ENCODE measurements at regions not wholly inside any gene's neighbourhood (a gene's known extent, or its start where the extent isn't known, plus 50 kb on each side); places are given as distances from the start of the nearest gene placed in this dataset.
"Not testable (repeated sequence)": the region's sequence is repeated elsewhere in the genome, so short reads cannot be mapped to it uniquely, and the experiment has no call there.

DNA sequence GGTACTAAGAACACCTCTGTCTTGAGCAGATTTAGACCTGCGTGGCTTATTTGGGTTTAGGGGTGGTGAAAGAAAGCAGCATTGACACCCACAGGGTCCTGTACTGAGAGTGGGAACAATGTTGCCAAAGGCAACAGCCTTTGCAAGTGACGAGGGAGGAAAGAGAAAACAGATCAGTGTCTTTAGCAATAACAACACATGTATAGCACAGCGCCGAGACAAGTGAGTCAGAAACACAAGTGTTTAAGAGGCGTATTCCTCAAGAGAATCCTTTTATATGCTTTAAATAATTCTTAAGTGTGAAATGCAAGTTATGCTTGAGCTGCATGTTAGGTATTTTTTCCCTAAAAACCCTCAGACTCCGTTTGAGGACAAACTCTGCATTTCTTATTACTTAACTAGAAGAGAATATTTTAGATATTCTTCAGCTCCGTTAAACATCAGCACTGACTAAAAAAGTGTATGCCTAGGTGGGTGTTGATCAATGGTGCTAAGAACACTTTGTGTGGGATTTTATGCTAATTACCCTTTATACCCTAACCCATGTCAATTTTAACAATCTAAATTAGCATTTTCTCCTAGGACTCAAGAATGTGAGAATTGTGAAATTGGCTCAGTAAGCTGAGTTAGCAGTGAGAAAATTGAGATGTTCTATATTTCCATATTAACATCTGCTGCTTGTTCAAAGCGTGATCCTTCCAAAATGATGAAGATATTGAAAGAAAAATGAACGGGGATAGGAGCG is 1095.4 kb upstream of the CELF2 start:
- DNase-seq (ENCODE audit: low read depth): no peak

DNA sequence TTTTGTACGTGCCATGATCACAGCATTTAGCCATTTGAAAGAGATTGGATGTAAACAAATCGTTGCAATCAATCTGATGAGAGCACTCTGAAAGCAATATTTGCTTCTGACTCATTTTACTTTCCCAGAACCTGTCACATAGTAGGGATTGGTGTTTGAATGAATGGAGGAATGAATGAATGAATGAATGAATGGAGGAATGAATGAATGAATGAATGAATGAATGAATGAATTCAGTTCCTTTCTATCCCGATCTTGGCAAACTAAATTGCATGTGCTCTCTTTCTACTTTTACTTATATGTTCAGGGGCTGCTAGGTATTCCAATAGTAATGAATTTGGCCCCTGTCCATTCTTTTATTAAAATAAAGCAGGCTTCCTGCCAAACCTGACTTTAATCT is 1091.7 kb upstream of the CELF2 start:
- DNase-seq (ENCODE audit: low read depth): no peak

DNA sequence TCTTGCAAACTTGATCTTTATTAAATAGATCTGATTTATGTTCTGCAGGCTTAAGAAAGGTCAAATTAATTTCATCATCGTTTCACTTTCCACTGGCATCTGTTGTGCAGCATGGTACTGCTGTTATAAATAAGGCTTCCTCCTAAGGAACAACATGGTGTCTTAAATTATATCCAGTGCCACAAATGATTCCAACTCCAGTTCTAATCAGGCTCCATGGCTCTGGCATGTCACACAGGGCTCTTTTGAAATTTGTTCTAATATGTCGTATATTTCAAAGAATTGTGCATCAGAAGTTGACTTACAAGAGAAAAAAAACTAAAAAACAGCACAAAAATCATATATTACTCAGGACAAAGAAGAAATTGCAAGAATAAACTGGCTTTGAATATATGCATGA is 1090.8 kb upstream of the CELF2 start:
- DNase-seq (ENCODE audit: low read depth): no peak

DNA sequence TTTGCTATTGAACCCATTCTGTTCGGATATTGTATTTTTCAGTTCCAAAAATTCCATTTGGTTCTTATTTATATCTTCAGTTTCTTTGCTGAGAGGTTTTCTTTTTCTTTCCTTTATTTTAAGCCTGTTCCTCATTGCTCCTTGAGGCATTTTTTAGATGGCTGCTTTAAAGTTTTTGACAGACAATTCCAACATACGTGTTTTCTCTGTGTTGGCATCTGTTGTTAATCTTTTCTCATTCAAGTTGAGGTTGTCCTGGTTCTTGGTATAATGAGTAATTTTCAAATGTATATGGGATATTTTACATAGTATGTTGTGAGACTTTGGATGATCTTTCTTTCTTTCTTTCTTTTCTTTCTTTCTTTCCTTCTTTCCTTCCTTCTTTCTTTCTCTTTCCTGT is 1078.0 kb upstream of the CELF2 start:
- DNase-seq (ENCODE audit: low read depth): no peak

DNA sequence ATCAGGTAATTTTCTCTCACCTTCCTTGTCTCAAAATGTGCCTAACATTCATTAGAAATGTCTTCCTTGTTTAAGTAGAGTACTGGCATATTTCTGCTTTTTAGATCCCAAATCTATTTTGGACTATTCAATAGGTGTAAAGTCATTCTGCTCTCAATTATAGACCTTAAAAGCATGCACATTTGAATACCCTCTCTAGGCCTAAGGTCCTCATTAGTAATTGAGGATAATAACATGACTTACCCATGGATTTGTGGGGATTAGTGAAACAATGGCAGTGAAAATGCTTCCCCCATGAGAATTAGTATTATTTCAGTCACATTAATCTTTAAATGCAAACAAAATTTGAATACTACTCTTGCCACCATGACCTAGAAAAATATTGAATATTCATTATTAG is 1073.0 kb upstream of the CELF2 start:
- DNase-seq (ENCODE audit: low read depth): no peak

DNA sequence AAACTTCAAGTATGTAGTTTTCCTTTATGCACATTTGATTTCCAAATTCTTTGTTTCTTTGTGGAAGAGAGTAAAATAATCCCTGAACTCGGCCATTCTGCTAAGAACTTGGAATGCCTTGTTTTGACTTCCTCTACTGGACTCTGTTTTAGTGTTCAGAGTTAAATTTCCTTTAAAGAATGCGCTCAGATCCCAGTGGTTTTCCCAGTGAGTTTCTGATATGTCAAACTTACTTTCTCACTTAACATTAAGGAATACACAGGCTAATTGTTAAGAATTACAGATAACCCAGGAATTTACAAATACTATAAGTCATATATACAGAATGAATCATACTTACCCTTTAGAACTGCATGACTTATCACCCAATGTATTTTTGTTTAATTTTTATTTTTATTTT is 1067.6 kb upstream of the CELF2 start:
- no peak for DNase-seq (ENCODE audit: low read depth)

DNA sequence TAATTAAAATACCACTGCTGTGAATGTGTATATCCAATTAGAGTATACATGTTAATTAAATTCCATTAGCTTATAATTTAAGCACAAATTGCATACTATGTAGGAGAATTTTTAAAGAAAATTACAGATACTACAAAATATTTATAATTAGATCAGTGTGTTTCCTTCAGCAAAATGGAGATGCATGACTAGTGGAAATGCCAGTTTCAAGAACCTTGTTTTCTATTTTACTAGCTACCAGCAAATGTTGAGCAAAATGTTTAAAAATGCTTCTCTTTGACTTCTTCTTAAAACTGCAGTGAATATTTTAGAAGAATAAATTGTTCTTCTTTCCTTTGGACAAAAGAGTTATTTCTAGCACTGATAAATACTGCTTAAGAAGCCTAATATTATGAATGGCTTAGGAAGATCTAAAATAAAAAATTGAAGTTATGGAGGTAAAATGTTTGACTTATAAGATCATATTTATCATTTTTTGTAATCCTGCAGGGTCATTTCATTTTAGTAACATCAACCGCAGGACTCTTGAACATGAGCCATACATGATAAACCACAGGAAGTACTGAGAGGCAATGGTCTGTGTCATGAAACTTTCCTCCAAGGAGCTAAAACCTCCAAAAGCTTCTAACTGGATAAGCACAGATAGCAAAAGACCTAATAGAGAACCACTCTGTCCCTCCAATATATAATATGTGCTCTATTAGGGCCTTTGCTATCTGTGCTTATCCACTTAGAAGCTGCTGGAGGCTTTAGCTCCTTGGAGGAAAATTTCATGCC is 1066.0 kb upstream of the CELF2 start:
- no peak for DNase-seq (ENCODE audit: low read depth)

DNA sequence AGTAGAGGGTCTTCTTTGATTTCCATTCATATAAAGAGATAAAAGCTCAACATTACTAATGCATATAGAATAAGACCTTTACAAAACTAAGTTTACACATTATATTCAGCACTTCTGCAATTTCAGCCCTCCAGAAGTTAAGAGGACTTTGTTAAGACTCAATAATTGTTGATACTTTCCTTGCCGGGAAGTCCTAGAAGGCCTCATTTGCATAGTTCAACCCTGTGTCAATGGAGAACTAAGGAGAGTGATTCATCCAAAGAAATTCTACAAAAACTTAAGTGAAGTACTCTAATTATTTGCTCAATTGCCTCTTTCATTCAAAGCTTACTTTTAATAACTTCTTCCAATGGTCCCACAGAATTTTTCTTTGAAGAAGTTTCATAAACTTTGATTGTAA is 1060.3 kb upstream of the CELF2 start:
- peak; percentile 33 for DNase-seq (ENCODE audit: low read depth)

- DNase-seq (ENCODE audit: low read depth): not testable (repeated sequence)
Observed at GRCh38 chr10:9957876-9958275, 1059.8 kb upstream of the CELF2 start.

GRCh38 chr10:9965341-9965740 is 1052.3 kb upstream of the CELF2 start:
- no peak for DNase-seq (ENCODE audit: low read depth)

GRCh38 chr10:9986786-9987185 is 1030.9 kb upstream of the CELF2 start:
- DNase-seq (ENCODE audit: low read depth): no peak

DNA sequence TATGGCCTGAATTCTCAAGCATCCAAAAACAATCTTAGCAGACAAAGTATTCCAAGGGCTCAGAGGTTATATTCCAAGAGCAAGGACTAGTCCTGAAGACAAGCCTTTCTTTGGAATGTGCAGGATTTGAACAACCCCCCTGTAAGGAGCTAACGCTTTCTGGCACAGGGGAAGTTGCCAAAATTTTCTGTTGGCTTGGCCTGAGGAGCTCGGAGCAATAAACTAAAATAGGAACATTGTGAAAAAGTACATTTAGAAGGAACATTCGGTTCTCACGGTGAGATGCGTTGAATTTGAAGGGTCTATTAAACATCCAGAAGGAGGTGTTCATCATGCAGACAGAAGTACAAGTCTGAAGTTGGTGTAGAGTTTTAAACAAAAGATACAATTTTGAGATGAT is 1030.5 kb upstream of the CELF2 start:
- no peak for DNase-seq (ENCODE audit: low read depth)

- DNase-seq (ENCODE audit: low read depth): no peak
Observed at GRCh38 chr10:9992661-9993060, 1025.0 kb upstream of the CELF2 start.

DNA sequence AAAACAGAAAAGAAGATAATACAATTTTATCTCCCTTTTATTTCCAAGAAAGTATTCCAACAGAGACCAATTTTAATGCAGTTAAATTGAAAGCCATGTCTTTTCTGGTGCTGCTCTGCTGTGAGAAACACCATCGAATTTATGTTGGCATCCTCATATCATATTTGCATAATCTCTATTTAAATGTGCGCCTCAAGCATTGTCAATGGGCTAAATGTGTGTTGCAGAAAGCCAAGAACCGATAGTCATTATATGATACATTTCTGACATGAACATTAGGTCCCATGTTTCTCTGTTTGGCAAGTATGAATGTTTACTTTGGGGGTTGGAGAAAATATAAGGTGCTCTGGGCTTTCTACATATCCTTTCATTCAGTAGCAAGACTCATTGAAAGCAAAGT is 1023.5 kb upstream of the CELF2 start:
- DNase-seq (ENCODE audit: low read depth): no peak

GRCh38 chr10:9999627-10000026 is 1018.0 kb upstream of the CELF2 start:
- DNase-seq (ENCODE audit: low read depth): no peak

- no peak for DNase-seq (ENCODE audit: low read depth)
Observed at GRCh38 chr10:10007957-10008356, 1009.7 kb upstream of the CELF2 start.

DNA sequence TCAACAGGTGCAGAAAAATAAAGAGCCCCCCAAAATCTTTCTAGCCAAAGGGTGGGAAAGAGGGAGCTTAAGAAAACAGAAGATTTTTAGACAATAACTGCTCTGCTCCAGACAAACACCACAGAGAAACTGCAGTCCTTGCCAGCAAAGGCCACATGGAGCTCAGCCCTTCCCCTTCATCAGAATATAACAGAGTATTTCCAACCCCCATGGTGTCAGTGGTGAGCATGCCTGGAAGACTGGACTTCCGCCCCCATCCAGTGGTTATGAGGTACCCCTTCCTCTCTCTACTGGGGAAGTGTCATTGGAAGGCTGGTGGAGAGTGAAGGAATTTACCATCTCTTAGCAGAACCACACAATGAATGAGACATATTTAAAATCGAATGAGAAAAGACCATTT is 1007.3 kb upstream of the CELF2 start:
- DNase-seq (ENCODE audit: low read depth): no peak

DNA sequence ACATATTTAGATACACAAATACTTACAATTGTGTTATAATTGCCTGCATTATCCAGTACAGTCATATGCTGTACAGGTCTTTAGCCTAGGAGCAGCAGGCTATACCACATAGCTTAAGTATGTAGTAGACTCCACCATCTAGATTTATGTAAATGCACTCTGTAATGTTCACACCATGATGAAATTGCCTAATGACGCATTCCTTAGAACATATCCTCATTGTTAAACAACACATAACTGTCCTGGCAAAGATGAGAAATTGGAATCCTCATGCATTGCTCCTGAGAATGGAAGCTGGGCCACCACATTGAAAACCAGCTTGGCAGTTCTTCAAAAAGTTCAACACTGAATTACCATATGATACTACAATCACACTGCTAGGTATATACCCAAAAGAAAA is 1002.8 kb upstream of the CELF2 start:
- DNase-seq (ENCODE audit: low read depth): no peak

DNA sequence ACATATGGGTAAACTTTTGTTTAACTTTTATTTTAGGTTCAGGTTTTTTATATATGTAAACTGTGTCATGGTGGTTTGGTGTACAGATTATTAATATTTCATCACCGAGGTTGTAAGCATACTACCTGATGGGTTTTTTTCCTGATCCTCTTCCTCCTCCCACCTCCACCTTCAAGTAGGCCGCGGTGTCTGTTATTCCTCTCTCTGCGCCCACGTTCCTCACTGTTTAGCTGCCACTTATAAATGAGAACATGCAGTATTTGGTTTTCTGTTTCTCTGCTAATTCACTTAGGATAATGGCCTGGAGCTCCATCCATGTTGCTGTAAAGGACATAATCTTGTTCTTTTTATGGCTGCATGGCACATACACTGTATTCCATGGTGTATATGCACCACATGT is 1000.0 kb upstream of the CELF2 start:
- DNase-seq (ENCODE audit: low read depth): no peak

- no peak for DNase-seq (ENCODE audit: low read depth)
Observed at GRCh38 chr10:10020945-10021344, 996.7 kb upstream of the CELF2 start.

GRCh38 chr10:10032991-10033390 is 984.7 kb upstream of the CELF2 start:
- no peak for DNase-seq (ENCODE audit: low read depth)

- DNase-seq (ENCODE audit: low read depth): no peak
Observed at GRCh38 chr10:10038348-10038747, 979.3 kb upstream of the CELF2 start.

GRCh38 chr10:10039595-10039994 is 978.1 kb upstream of the CELF2 start:
- DNase-seq (ENCODE audit: low read depth): no peak

GRCh38 chr10:10043083-10043482 is 974.6 kb upstream of the CELF2 start:
- no peak for DNase-seq (ENCODE audit: low read depth)

Measured in fibroblast of the conjunctiva (primary cell).